Activated CD4-positive, alpha-beta T cell treated with anti-CD3 and anti-CD28 coated beads for 24 hours (primary cell): ENCODE measurements at regions not wholly inside any gene's neighbourhood (a gene's known extent, or its start where the extent isn't known, plus 50 kb on each side); places are given as distances from the start of the nearest gene placed in this dataset.

ENCODE experiments used
- DNase-seq, 2 donors: peaks; one replicate each; pipeline ENCODE4 v3.0.0-alpha.2; 2020; ENCODE audit warnings: low read depth in 2 of 2

DNA sequence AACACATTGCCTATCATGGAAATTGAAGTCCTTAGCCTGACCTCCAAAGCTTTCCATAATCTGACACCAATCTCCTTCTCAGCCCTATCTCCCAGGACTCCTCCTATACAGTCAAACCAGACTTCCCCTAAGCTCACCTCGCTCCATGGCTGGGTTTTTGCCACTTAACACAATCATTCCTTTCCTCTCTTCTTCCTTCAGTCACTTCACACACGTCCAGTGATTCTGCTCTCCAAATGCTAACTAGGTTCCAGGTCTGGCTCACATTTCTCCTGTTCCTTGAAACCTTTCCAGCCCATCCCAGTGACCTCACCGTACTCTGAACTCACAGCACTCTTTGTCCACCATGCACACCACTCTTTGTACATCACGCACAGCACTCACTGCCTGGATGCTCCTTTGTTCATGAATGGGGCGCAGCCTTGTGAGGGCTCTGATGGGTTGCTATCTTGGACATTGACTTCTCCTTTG, 98.4 kb downstream of the GLUL start:
- DNase-seq = no peak

DNA sequence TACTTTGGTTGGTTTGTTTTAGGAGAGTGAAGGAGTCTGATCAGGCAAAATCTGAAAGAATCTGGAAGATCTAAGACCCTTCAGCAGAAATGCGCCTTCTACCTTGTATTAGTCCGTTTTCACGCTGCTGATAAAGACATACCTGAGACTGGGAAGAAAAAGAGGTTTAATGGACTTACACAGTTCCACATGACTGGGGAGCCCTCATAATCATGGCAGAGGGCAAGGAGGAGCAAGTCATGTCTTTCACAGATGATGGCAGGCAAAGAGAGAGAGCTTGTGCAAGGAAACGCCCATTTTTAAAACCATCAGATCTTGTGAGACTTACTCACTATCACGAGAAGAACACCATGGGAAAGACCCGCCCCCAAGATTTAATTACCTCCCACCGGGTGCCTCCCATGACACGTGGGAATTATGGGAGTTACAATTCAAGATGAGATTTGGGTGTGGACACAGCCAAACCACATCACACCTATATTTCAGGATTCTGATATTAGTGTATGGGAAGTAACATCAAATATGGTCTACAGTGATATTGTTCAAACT, 99.3 kb downstream of the GLUL start:
- DNase-seq = no peak

DNA sequence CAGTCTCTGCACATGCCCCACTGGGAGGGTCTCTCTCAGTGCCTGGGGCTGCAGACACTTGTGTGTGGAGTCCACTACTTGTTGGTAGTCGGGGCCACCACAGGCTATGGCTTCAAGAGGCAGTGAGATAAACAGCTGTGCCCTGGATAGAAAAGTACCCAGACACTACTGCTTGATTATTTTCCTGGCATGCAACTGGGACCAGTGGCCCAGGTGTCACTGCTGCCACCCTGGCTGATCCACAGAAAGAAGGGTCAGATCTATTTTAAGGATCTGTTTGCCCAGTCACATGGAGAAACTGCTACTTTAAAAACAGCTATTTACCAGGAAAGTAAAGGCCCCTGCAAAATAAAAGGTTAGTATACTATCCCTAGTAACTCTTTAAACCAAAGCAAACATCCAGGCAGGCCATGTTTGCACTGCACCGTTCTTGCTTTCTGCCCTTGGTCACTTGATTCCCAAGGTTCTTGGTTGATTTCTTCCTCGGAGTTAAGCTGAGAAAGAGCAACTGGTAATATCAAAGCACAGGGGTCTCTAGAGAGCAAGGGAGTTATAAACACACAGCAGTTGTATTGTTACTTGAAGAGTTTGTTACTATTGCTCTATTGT, 99.9 kb downstream of the GLUL start:
- DNase-seq = no peak

DNA sequence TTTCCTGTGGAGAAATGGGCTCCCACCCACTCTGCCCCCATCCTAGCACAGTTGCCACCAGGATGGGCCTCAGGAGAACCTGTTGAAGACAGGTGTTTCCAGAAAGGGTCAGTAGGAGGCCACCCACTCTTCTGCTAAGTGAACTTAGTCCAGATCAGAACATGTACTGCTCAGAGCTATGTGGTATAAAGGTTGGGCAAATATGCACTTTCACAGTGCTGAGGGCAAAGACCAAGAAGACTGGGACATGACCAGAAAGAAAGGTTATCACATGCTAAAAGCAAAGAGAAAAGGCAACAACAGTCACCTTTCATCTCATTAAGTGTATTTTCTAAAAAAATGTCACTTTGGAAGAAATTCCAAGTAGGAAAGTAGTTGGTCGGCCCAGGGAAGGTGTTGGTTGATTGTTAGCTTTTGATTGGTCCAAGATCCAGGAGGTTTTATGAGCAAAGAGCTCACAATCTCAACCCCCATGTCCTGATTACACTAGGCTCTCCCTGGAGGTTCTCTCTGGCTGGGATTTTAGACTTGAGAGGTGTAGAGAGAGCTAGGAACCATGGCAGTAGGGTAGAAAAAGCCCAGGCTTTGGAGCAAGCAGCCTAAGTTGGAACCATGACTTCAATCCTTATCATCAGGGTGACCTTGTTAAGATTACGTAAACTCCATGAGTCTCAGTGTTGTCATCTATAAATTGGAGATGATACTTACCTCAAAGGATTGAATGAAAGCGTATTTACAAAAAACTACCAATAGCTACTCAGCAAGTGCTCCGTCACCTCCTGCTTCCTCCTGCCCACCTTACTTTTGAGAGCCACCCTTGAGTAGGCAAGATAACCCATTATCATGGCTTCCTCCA, 102.6 kb downstream of the GLUL start:
- no peak for DNase-seq

DNA sequence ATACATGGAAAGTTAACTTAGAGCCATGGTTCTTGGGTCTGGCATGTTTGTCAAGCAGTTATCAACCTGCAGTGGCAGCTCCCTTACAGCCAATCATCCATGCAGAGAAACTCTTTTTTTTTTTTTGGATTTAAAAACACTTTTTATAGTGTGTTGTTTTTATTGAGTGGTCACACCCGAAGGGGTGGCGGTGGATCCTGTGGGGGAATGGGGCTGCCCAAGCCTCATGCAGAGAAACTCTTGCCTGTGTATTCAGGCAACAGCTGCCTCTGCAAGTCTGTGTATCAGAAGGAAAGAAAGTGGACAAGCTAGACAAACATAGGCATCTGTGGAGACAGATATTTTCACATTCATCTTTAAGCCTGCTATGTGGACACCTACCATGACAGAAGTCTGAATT, 104.8 kb downstream of the GLUL start:
- DNase-seq = no peak

DNA sequence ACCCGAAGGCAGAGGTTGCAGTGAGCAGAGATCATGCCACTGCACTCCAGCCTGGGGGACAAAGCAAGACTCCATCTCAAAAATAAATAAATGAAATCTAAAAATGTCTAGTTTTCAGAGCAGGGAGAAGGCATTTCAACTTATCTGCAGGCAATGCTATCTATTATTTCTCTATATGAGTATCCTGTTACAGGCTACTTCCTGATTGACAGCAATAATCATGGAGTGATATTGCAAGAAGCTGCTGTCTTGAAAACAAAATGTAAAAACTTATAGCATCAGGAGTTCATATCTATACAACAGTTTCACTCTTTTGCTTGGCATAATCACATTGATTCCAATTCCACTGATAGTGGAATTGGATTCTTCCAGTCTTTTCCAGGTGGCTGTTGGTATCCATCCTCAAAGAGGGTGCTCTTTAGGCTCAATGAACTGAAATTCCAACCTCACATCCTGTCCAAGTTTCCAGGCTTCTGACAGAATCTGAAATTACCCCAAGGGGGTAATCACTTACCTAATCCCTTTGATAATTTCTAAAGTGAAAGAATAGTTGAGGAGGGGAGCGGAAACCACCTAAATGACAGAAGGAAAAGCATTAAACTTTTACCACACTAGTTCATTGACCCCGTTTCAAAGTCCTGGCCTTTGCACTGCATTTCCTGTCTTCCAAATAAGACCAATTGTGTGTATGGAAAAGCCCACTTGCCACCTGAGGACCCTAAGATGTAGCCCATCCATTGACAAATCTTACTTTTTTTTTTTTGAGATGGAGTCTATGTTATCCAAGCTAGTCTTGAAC, 107.6 kb downstream of the GLUL start:
- DNase-seq = no peak

DNA sequence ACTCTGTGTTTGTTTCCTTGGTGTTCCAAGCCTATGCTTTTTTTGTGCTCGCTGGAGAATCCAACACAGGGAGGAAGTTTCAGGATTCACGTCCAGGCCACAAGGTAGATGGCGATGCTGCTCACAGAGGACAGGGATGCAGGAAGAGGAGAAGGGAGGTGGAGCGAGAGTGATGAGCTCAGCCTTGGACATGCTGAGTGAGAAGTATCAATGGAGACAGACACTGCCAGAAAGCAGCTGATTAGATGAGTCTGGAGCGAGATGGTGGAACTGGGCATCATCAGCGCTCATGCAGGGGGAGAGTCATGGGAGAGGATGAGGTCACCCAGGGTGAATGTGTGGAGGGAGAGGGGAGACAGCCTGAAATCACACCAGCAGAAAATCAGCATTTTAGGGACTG, 110.0 kb downstream of the GLUL start:
- DNase-seq = no peak

DNA sequence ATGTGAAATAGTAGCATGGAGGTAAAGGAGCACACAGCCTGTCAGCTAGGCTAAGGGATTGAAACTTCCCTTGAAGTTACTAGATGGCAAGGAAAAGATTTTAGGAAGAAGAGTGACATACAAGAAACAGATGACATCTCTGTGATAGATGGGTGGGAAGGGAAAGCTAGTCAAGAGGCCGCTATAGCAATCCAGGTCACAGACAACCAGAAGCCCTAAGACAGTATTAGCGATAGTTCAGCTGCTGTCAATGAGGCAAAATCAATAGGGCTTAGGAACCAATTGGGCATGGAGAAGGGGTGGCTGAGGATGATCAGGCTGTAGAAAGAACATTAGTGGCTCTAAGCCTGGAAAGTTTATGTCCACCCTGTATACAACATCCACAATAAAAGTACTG, 111.1 kb downstream of the GLUL start:
- DNase-seq = no peak

DNA sequence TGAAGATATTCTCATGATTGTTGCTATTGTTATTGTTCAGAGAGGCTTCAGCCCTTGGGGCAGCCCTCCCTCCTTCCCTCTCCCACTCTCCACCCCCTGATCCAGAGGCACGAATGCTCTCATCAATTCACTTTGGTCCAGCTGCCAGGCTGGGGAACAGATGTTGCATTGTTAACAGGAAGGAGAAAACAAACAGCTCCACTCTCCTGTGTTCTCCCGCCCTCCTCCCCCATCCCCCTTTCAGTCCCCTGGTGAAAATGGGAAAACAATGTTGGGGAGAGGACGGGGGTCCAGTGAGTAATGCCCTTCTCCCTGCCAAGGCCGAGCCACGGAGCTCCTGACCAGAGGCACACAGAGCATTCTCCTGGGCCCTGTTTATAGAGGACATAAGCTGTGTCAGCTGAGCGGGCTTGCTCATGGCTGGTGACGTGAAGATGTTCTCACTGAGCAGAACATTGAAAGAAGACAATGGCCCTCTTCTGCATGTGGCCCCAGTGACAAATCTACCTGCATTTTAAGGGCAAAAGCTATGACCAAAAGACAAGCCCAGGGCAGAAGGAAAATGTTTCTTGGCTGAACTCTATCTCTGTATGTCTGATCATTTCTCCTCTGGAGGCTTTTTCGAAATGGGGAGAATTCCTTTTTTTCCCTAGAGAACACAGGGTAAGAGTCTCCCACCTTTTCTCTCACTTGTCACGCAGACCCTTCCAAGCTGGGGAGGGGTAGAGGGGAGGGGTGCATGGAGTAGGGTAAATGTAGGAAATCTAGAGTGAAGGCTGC, 111.7 kb downstream of the GLUL start:
- DNase-seq = no peak

DNA sequence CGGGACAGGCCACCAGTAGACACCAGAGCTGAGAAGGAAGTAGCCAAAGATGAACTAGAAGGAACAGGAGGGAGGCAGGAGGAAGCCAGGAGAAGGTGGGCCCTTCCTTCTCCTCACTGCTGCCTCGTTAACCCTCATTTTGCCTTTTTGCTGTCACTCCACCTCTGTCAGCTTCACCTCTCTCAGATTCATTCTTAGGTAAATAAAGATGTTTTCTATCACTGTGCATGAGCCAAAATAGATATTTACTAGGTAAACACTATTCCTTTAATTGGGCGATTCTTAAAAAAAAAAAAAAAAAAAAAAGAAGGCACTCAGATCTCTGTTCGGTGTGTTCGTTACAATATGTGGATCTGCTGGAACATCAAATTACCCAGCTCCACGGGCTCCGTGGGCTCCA, 112.3 kb downstream of the GLUL start:
- no peak for DNase-seq

DNA sequence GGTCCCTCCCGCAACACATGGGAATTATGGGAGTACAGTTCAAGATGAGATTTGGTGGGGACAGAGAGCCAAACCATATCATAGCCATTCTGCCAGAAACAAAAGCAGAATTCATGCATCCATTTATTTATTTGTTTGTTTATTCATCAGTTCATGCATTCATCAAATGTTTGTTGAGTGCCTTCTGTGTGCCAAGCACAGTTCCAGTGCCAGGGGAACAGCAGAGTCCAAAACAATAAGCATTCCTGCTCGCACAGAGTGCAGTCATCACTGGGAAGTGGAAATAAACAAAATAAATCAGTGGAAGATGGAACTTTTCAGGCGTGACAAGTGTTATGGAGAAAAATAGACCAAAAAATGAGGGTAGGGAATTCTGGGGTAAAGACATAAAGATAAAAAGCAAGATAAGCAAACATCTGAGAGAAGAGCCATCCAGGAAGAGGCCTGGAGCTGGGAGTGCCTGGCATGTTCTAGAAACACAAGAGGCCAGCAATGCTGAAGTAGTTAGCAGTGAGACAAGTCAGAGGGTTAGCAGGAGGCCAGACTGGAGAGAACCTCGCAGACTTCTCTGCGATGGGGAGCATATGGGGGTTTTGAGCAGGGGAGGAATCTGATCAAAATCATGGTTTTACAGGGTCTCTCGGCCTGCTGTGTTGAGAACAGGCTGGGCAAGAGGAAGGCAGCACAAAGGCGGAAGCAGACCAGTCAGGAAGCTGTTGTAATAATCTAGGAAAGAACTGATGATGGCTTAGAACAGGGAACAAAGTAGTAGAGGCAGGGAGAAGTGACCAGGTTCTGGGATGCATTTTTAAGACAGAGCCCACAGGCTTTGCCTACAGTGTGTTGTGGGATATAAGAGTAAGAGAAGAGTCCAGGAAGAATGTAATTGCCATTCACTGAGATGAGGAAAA, 113.2 kb downstream of the GLUL start:
- no peak for DNase-seq

DNA sequence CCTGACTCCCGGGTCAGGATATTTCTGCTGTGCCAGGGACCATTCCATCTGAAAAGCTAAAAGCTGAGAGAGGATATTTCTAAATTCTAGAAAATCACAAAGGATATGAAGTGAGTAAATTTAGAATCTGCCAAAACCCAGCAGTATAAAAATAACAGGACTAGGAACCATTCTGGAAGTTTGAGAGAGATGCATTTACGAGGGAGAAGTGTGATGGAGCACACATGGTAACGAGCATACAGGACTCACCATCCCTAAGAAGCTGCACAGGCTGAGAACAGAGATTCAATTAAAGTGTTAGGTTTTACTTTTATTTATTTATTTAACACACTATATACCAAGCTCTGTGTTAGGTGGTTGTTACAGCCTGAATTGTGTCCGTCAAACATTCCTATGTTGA, 116.3 kb downstream of the GLUL start:
- no peak for DNase-seq

DNA sequence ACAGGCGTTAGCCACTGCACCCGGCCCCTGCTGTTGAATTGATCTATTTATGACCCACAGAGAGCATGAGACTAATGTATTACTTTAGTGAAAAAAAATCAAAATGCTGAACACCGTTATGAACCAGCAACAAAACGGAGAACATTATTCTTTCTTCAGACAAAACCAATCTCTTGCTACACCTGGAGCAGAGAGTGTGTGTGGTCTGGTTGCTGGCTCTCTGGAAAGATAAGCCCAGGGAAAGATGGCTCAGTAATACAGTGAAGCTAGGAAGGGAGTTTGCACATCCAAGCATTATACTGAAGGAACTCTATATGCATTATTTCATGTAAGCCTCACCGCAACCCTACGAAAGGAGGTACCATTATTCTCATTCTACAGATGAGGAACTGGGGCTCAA, 117.0 kb downstream of the GLUL start:
- DNase-seq = no peak

DNA sequence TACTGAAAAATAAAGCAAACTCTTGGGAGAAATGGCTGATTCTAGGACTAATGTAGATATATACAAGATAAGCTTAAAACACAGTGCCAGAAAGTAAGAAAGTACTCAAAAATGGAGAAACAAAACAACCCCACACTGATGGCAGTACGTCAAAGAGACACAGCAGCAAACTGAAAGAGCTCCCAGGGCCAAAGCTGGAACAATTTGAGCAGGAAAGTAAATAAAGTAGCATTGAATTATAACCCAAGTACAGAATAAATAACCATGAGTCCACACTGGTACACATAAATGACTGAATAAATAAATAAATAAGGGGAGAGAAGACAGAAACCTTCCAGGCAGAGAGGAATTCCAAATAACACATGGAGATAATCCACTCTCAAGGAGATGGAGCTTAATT, 120.9 kb downstream of the GLUL start:
- DNase-seq = no peak

DNA sequence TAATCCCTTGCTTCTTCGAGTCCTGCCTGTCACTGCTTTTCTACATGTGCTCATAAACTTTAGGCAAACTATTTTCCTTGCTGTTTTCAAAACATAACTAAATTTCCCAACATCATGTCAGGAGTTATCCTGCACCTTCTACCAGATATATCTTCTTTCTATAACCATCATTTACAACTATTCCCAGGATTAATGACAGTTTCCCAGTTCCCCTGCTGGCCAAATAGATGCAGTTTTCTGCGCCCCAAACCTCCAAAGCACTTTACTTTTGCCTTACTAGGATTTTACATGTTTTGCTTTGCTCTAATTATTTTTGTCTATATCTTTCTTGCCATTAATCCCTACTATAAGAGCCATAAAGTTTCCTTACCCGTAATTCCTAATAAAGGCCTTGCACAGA, 122.5 kb downstream of the GLUL start:
- no peak for DNase-seq

DNA sequence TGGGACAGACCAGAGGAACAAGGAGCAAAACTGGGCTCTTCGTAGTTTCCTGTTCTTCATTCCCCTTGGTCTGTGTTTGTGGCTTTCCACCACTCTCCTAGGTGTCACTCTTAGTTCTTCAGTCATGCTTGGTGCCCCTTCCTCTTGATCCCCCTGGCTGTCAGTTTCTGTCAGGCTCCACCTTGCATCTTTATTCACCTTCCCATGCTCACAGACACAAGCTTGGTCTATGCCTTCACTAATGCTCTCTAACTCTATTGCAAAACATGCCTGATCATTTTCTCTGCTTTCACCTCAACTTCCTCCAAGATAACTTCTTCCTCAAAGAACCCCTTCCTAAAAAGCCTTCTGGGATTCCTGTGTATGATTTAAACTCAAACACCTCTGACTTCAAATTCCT, 122.9 kb downstream of the GLUL start:
- no peak for DNase-seq

DNA sequence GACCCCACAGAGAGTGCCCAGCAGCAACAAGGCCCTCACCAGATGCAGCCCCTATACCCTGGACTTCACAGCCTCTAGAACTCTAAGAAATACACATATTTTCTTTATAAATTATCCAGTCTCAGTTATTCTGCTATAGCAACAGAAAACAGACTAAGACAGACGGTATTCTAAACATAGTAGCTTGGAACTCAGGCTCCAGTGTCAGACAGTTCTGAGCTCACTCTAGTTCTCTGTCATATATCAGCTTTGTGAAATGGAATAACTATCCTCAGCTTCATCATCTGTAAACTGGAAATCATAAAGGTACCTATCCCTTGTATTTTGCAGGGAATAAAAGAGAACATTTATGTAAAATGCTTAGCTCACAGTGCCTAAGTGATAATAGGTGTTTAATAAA, 127.4 kb downstream of the GLUL start:
- DNase-seq = no peak

DNA sequence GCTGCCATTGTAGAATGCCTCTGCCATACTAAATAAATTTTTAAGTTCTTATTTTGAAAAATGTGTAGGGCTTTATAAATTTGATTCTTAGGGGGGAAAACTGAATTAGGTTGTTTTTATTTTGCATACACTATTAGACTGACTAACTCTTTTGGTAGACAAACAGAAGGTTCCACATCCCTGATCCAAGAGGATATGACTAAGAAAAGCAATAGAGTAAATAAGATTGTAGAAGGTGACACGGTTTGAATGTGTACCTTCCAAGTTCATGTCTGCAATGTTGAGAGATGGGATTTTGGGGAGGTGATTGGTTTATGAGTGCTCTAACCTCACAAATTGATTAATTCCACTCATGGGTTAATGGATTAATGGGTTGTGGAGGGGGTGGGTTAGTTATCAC, 127.9 kb downstream of the GLUL start:
- DNase-seq = no peak

DNA sequence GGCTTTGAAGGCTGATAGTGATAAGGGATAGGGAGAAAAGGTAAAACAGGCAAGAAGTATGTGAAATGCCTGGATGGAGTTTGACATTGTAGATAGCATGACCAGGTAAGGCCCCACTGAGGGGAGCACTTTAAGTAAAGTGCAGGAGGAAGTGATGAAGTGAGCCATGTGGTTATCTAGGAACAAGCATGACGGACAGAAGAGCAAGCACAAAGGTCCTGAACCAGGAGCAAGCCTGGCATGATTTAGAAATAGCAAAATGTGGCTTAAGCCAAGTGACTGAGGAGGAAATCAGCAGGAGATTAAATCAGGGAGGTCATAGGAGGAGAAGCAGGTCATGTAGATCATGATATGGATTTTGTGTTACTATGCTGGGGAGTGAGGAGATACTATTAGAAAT, 129.2 kb downstream of the GLUL start:
- no peak for DNase-seq

DNA sequence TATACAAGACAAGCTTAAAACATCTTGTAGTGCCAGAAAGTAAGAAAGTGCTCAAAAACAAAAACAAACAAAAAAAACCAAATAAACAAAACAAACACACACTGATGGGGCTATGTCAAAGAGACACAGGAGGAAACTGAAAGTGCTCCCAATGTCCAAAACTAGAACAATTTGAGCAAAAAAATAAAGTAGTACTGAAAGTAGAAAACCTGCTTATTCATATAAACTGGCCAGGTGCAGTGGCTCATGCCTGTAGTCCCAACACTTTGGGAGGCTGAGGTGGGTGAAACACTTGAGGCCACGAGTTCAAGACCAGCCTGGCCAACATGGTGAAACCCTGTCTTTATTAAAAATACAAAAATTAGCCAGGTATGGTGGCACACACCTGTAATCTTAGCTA, 129.9 kb downstream of the GLUL start:
- DNase-seq = no peak

DNA sequence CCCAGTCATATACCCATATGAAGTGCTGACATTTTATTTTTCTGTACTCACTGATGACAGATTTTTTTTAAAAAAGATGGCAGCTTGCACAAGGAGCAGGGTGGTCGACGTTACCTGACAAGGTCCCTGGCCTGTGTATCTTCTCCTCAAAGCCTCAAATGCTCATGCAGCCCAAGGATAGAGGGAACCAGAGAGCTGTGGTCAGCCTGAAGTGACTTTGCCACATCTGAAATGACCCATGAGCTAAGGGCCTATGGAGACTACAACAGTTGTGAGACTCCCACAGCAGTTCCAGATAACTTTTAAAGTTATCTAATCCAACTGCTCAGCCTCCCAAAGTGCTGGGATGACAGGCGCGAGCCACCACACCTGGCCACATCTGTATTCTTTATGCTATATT, 131.1 kb downstream of the GLUL start:
- no peak for DNase-seq
